ENCODE measurements at regions not wholly inside any gene's neighbourhood (a gene's known extent, or its start where the extent isn't known, plus 50 kb on each side); places are given as distances from the start of the nearest gene placed in this dataset.

GRCh38 chr6:115120391-115120790 lies 777.6 kb upstream of the HS3ST5 start:
- Histone ChIP-seq H4K20me1 (replicated peaks; ENCODE audit: control insufficient read depth, insufficient read depth, low read length) (no peaks in the 10 kb centered on the region), H3K9me3 (replicated peaks; ENCODE audit: control insufficient read depth, insufficient read depth, low read depth, low read length) (no peaks in the 10 kb centered on the region), H3K9me1 (ENCODE audit: control insufficient read depth, insufficient read depth, low read length) (no peaks in the 10 kb centered on the region), H3K4me2 (ENCODE audit: insufficient read depth, low read length) (no peak overlapping the region), H3K4me3 (no peak overlapping the region), H2AFZ (ENCODE audit: low read depth, low read length) (no peak overlapping the region), H3K27ac (ENCODE audit: extremely low read depth, low read depth, low read length) (no peak overlapping the region), H3K36me3 (ENCODE audit: control insufficient read depth, insufficient read depth, low read length) (no peaks in the 10 kb centered on the region), H3K9ac (ENCODE audit: insufficient read depth in 1 of 2, low read depth in 2 of 2, low read length in 2 of 2) (no peak overlapping the region), H3K79me2 (ENCODE audit: control insufficient read depth, insufficient read depth, low read length) (no peaks in the 10 kb centered on the region), H3K27me3 (ENCODE audit: control insufficient read depth in 2 of 2, insufficient read depth in 2 of 2, low read length in 2 of 2) (no peaks in the 10 kb centered on the region), H3K4me1 (replicated peaks in 1 of 2; ENCODE audit: control insufficient read depth in 2 of 2, insufficient read depth in 2 of 2, low read length in 2 of 2) (no peaks in the 10 kb centered on the region)
- no TSS peak for BruUV-seq (replicated peaks)
- WGBS (ENCODE audit: insufficient coverage, low coverage, missing lambda C conversion rate) = 0% methylated on average over 1 of the region's 1 CpG
- FAIRE-seq (no peak), ATAC-seq (no peak), DNase-seq (ENCODE audit: extremely low read depth in 1 of 4, low spot score in 3 of 4) (no peak)
- ChIA-PET CTCF (ENCODE audit: low intra/inter-chr PET ratio) (no interaction called here), POLR2A (no interaction called here)
- in situ Hi-C loops (cut with MboI) (no loop called here), intact Hi-C loops (cut with micrococcal nuclease) (no loop called here)
- TF ChIP-seq SMARCC2 (IDR thresholded peaks at IDR 0.05; ENCODE audit: low read depth) = no peak
- TF ChIP-seq SMARCE1 (IDR thresholded peaks at IDR 0.05) = no peak
- TF ChIP-seq MAX (CRISPR knock-in tag; IDR thresholded peaks at IDR 0.05) = no peak
- no peak for TF ChIP-seq NRF1 (conservative IDR thresholded peaks at IDR 0.05 in 1 of 2, IDR thresholded peaks at IDR 0.05 in 1 of 2)
- TF ChIP-seq EP300 (IDR thresholded peaks at IDR 0.05; ENCODE audit: low read length) = no peak
- no peak for TF ChIP-seq FOXP4 (CRISPR knock-in tag; IDR thresholded peaks at IDR 0.05; ENCODE audit: borderline replicate concordance)
- TF ChIP-seq HBP1 (CRISPR knock-in tag; IDR thresholded peaks at IDR 0.05) = no peak
- TF ChIP-seq ZNF407 (IDR thresholded peaks at IDR 0.05; ENCODE audit: low read depth) = no peak
- TF ChIP-seq GTF2B (IDR thresholded peaks at IDR 0.05; ENCODE audit: extremely low read depth, insufficient read length) = no peak
- no peak for TF ChIP-seq ZNF586 (CRISPR knock-in tag; conservative IDR thresholded peaks at IDR 0.05)
- TF ChIP-seq SMAD3 (CRISPR knock-in tag; conservative IDR thresholded peaks at IDR 0.05) = no peak

All from K562 (cell line).